ENCODE measurements at regions not wholly inside any gene's neighbourhood (a gene's known extent, or its start where the extent isn't known, plus 50 kb on each side); places are given as distances from the start of the nearest gene placed in this dataset.

GRCh38 chr7:24151944-24152343, 132.0 kb upstream of the NPY start:
- no peak for DNase-seq (ENCODE audit: low read depth)
- TF ChIP-seq CTCF (conservative IDR thresholded peaks at IDR 0.05; ENCODE audit: control insufficient read depth, insufficient read depth, low read depth, low read length), result no peak
- H3K4me3 ChIP-seq (ENCODE audit: control insufficient read depth, low read depth, low read length), result no peak overlapping the region

GRCh38 chr7:24152356-24152755, 131.6 kb upstream of the NPY start:
- DNase-seq (ENCODE audit: low read depth), result no peak
- H3K4me3 ChIP-seq (ENCODE audit: control insufficient read depth, low read depth, low read length), result no peak overlapping the region
- no peak for TF ChIP-seq CTCF (conservative IDR thresholded peaks at IDR 0.05; ENCODE audit: control insufficient read depth, insufficient read depth, low read depth, low read length)

GRCh38 chr7:24152877-24153472, 131.0 kb upstream of the NPY start:
- no peak for DNase-seq (ENCODE audit: low read depth)
- H3K4me3 ChIP-seq (ENCODE audit: control insufficient read depth, low read depth, low read length), result no peak overlapping the region
- TF ChIP-seq CTCF (conservative IDR thresholded peaks at IDR 0.05; ENCODE audit: control insufficient read depth, insufficient read depth, low read depth, low read length), result no peak

- DNase-seq (ENCODE audit: low read depth), result no peak
Observed at GRCh38 chr7:24157666-24158065, 126.3 kb upstream of the NPY start.

GRCh38 chr7:24158975-24159374, 125.0 kb upstream of the NPY start:
- H3K4me3 ChIP-seq (ENCODE audit: control insufficient read depth, low read depth, low read length), result no peak overlapping the region
- no peak for DNase-seq (ENCODE audit: low read depth)
- TF ChIP-seq CTCF (conservative IDR thresholded peaks at IDR 0.05; ENCODE audit: control insufficient read depth, insufficient read depth, low read depth, low read length), result no peak

More at GRCh38 chr7:24157666-24158065, 126.3 kb upstream of the NPY start:
- H3K4me3 ChIP-seq (ENCODE audit: control insufficient read depth, low read depth, low read length), result no peak overlapping the region
- no peak for TF ChIP-seq CTCF (conservative IDR thresholded peaks at IDR 0.05; ENCODE audit: control insufficient read depth, insufficient read depth, low read depth, low read length)

GRCh38 chr7:24164401-24164800, 119.6 kb upstream of the NPY start:
- no peak for DNase-seq (ENCODE audit: low read depth)
- no peak for TF ChIP-seq CTCF (conservative IDR thresholded peaks at IDR 0.05; ENCODE audit: control insufficient read depth, insufficient read depth, low read depth, low read length)
- H3K4me3 ChIP-seq (ENCODE audit: control insufficient read depth, low read depth, low read length), result no peak overlapping the region
